Neural cell (in vitro differentiated cells): ENCODE measurements at regions not wholly inside any gene's neighbourhood (a gene's known extent, or its start where the extent isn't known, plus 50 kb on each side); places are given as distances from the start of the nearest gene placed in this dataset.

ENCODE experiments used
- H2AFZ ChIP-seq: fragments of 200-600, 300-800 bp; sonication (generic), shearing (Covaris generic); 2 replicates; pipeline ENCODE4 v1.6.0; 2014; ENCODE audit warnings: low read depth, mild to moderate bottlenecking, antibody characterized with exemption, low read length, moderate library complexity
- H3F3A ChIP-seq: fragments of 200-600 bp; shearing (Covaris generic); 2 replicates; pipeline ENCODE4 v1.6.1; 2016; ENCODE audit warnings: mild to moderate bottlenecking, moderate library complexity, mixed read lengths, antibody characterized with exemption, low read length; ENCODE audit not compliant: insufficient read depth, poor library complexity, severe bottlenecking
- H3K27ac ChIP-seq: fragments of 200-600, 300-800 bp; sonication (generic), shearing (Covaris generic); 2 replicates; pipeline ENCODE4 v1.5.1; 2014; ENCODE audit warnings: mild to moderate bottlenecking, low read length, moderate library complexity
- H3K27me3 ChIP-seq: fragments of 300-800, 200-600 bp; sonication (generic), shearing (Covaris generic); 2 replicates; pipeline ENCODE4 v1.6.0; 2014; ENCODE audit warnings: mild to moderate bottlenecking, low read depth, low read length, moderate library complexity; ENCODE audit not compliant: insufficient read depth
- H3K36me3 ChIP-seq: fragments of 300-800, 200-600 bp; sonication (generic), shearing (Covaris generic); 2 replicates; pipeline ENCODE4 v1.5.1; 2014; ENCODE audit warnings: mild to moderate bottlenecking, antibody characterized with exemption, low read length, moderate library complexity; ENCODE audit not compliant: insufficient read depth
- H3K4me2 ChIP-seq: fragments of 300-800, 200-600 bp; sonication (generic), shearing (Covaris generic); 2 replicates; pipeline ENCODE4 v1.6.0; 2014; ENCODE audit warnings: mild to moderate bottlenecking, low read length
- H3K4me3 ChIP-seq: fragments of 300-800, 200-600 bp; sonication (generic), shearing (Covaris generic); 2 replicates; pipeline ENCODE4 v1.5.1; 2014; ENCODE audit warnings: mild to moderate bottlenecking, low read length, moderate library complexity
- H3K79me2 ChIP-seq: fragments of 200-600 bp; shearing (Covaris generic); replicated peaks from 2 replicates; pipeline ENCODE4 v1.6.0; 2014; ENCODE audit warnings: mild to moderate bottlenecking, low read length, moderate library complexity; ENCODE audit not compliant: insufficient read depth
- H3K9ac ChIP-seq: fragments of 300-800, 200-600 bp; sonication (generic), shearing (Covaris generic); 2 replicates; pipeline ENCODE4 v1.6.1; 2016; ENCODE audit warnings: mild to moderate bottlenecking, low read length, mixed read lengths
- H3K9me2 ChIP-seq: fragments of 200-600 bp; shearing (Covaris generic); 2 replicates; pipeline ENCODE4 v1.6.1; 2016; ENCODE audit warnings: mild to moderate bottlenecking, low read length, mixed read lengths; ENCODE audit not compliant: insufficient read depth
- H3K9me3 ChIP-seq: fragments of 200-600, 300-800 bp; sonication (generic), shearing (Covaris generic); 2 replicates; pipeline ENCODE4 v1.6.1; 2016; ENCODE audit warnings: mild to moderate bottlenecking, mixed run types, low read length, moderate library complexity, mixed read lengths
- H4K20me1 ChIP-seq: fragments of 200-600 bp; shearing (Covaris generic); 2 replicates; pipeline ENCODE4 v1.6.1; 2016; ENCODE audit warnings: mild to moderate bottlenecking, mixed run types; ENCODE audit not compliant: insufficient read depth
- EP300 ChIP-seq: fragments of 450-650 bp; conservative IDR thresholded peaks from 2 replicates; pipeline ENCODE4 v1.6.1; 2014; ENCODE audit warnings: antibody characterized with exemption, mild to moderate bottlenecking, moderate library complexity; ENCODE audit not compliant: poor library complexity, severe bottlenecking
- EZH2 ChIP-seq: fragments of 200-600, 300-800 bp; shearing (Covaris generic), sonication (generic); IDR thresholded peaks from 2 replicates; pipeline ENCODE4 v1.6.1; 2014; ENCODE audit warnings: antibody characterized with exemption, low read length, borderline replicate concordance, mild to moderate bottlenecking; ENCODE audit not compliant: insufficient read depth, poor library complexity, severe bottlenecking
- MXI1 ChIP-seq: fragments of 450-650 bp; conservative IDR thresholded peaks from 2 replicates; pipeline ENCODE4 v1.6.1; 2014; ENCODE audit warnings: antibody characterized with exemption, mild to moderate bottlenecking; ENCODE audit not compliant: poor library complexity, severe bottlenecking
- POLR2AphosphoS5 ChIP-seq: IDR thresholded peaks from 2 replicates; pipeline ENCODE4 v1.6.1; 2012
- RAD21 ChIP-seq: fragments of 450-650 bp; conservative IDR thresholded peaks from 2 replicates; pipeline ENCODE4 v1.6.1; 2014; ENCODE audit warnings: antibody characterized with exemption, mild to moderate bottlenecking, moderate library complexity
- SMC3 ChIP-seq: fragments of 450-650 bp; conservative IDR thresholded peaks from 2 replicates; pipeline ENCODE4 v1.6.1; 2014; ENCODE audit warnings: antibody characterized with exemption, mild to moderate bottlenecking, moderate library complexity; ENCODE audit not compliant: poor library complexity
- TAF1 ChIP-seq: IDR thresholded peaks from 2 replicates; pipeline ENCODE4 v1.6.1; 2012; ENCODE audit warnings: low read depth
- TF ChIP-seq, protein P1 (sequence below): IDR thresholded peaks from 2 replicates; pipeline ENCODE4 v1.6.1; 2012; ENCODE audit warnings: borderline replicate concordance
- TF ChIP-seq, protein P2 (sequence below): fragments of 450-650 bp; IDR thresholded peaks from 2 replicates; pipeline ENCODE4 v1.5.1; 2014; ENCODE audit warnings: antibody characterized with exemption, mild to moderate bottlenecking, moderate library complexity; ENCODE audit not compliant: poor library complexity, severe bottlenecking

GRCh38 chr9:30845136-30845535 is 1539.3 kb upstream of the ACO1 start:
- no peaks in the 10 kb centered on the region for H4K20me1 ChIP-seq
- H3K9ac ChIP-seq: no peak overlapping the region
- H3K79me2 ChIP-seq: no peaks in the 10 kb centered on the region
- no peaks in the 10 kb centered on the region for H3K9me3 ChIP-seq
- H3K9me2 ChIP-seq: no peaks in the 10 kb centered on the region
- H3K4me2 ChIP-seq: no peak overlapping the region
- no peak overlapping the region for H2AFZ ChIP-seq
- no peaks in the 10 kb centered on the region for H3K36me3 ChIP-seq
- H3K27ac ChIP-seq: no peak overlapping the region
- no peak overlapping the region for H3K4me3 ChIP-seq
- TF ChIP-seq EZH2: no peak
- no peaks in the 10 kb centered on the region for H3K27me3 ChIP-seq
- no peaks in the 10 kb centered on the region for H3F3A ChIP-seq

GRCh38 chr9:30846651-30847050 is 1537.8 kb upstream of the ACO1 start:
- Histone ChIP-seq H3K9ac (no peak overlapping the region), H3K4me2 (no peak overlapping the region), H4K20me1 (no peaks in the 10 kb centered on the region), H2AFZ (no peak overlapping the region), H3K27ac (no peak overlapping the region), H3K9me3 (no peaks in the 10 kb centered on the region), H3K36me3 (no peaks in the 10 kb centered on the region), H3F3A (no peaks in the 10 kb centered on the region), H3K27me3 (no peaks in the 10 kb centered on the region), H3K79me2 (no peaks in the 10 kb centered on the region), H3K9me2 (no peaks in the 10 kb centered on the region), H3K4me3 (no peak overlapping the region)
- no peak for TF ChIP-seq EP300
- no peak for TF ChIP-seq SMC3
- no peak for TF ChIP-seq TAF1
- no peak for TF ChIP-seq EZH2
- TF ChIP-seq, protein P1, sequence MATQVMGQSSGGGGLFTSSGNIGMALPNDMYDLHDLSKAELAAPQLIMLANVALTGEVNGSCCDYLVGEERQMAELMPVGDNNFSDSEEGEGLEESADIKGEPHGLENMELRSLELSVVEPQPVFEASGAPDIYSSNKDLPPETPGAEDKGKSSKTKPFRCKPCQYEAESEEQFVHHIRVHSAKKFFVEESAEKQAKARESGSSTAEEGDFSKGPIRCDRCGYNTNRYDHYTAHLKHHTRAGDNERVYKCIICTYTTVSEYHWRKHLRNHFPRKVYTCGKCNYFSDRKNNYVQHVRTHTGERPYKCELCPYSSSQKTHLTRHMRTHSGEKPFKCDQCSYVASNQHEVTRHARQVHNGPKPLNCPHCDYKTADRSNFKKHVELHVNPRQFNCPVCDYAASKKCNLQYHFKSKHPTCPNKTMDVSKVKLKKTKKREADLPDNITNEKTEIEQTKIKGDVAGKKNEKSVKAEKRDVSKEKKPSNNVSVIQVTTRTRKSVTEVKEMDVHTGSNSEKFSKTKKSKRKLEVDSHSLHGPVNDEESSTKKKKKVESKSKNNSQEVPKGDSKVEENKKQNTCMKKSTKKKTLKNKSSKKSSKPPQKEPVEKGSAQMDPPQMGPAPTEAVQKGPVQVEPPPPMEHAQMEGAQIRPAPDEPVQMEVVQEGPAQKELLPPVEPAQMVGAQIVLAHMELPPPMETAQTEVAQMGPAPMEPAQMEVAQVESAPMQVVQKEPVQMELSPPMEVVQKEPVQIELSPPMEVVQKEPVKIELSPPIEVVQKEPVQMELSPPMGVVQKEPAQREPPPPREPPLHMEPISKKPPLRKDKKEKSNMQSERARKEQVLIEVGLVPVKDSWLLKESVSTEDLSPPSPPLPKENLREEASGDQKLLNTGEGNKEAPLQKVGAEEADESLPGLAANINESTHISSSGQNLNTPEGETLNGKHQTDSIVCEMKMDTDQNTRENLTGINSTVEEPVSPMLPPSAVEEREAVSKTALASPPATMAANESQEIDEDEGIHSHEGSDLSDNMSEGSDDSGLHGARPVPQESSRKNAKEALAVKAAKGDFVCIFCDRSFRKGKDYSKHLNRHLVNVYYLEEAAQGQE: no peak
- no peak for TF ChIP-seq MXI1
- TF ChIP-seq POLR2AphosphoS5: no peak
- TF ChIP-seq RAD21: no peak
- TF ChIP-seq, protein P2, sequence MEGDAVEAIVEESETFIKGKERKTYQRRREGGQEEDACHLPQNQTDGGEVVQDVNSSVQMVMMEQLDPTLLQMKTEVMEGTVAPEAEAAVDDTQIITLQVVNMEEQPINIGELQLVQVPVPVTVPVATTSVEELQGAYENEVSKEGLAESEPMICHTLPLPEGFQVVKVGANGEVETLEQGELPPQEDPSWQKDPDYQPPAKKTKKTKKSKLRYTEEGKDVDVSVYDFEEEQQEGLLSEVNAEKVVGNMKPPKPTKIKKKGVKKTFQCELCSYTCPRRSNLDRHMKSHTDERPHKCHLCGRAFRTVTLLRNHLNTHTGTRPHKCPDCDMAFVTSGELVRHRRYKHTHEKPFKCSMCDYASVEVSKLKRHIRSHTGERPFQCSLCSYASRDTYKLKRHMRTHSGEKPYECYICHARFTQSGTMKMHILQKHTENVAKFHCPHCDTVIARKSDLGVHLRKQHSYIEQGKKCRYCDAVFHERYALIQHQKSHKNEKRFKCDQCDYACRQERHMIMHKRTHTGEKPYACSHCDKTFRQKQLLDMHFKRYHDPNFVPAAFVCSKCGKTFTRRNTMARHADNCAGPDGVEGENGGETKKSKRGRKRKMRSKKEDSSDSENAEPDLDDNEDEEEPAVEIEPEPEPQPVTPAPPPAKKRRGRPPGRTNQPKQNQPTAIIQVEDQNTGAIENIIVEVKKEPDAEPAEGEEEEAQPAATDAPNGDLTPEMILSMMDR: no peak

DNA sequence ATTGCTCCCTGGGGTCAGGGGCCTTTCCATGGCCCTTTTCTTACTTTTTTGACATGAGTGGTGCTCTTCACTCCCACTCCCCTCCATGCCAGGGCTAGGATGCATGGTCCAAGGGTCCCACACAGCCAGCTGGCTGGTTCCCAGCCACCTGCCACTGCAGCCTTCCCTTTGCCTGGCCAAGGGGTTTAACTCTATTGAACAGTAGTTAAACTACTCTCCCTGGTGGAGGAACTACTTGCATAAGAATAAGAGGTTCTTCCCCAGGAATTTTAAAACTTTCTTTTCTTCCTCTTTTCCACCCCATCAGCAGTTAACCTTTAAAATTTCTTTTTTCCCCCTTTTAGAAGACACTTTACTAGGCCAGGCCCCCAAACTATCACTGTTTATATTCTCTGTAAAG is 1532.8 kb upstream of the ACO1 start:
- Histone ChIP-seq H4K20me1 (no peaks in the 10 kb centered on the region), H3K27me3 (no peaks in the 10 kb centered on the region), H3K79me2 (no peaks in the 10 kb centered on the region), H3K9me2 (no peaks in the 10 kb centered on the region), H3K4me2 (no peak overlapping the region), H3K9me3 (no peaks in the 10 kb centered on the region), H3K9ac (no peak overlapping the region), H3K27ac (no peak overlapping the region), H2AFZ (no peak overlapping the region), H3K36me3 (no peaks in the 10 kb centered on the region), H3F3A (no peaks in the 10 kb centered on the region), H3K4me3 (no peak overlapping the region)
- TF ChIP-seq RAD21 (no peak), POLR2AphosphoS5 (no peak), EP300 (no peak)
- TF ChIP-seq, protein P2: no peak
